ENCODE measurements at regions not wholly inside any gene's neighbourhood (a gene's known extent, or its start where the extent isn't known, plus 50 kb on each side); places are given as distances from the start of the nearest gene placed in this dataset.

DNA sequence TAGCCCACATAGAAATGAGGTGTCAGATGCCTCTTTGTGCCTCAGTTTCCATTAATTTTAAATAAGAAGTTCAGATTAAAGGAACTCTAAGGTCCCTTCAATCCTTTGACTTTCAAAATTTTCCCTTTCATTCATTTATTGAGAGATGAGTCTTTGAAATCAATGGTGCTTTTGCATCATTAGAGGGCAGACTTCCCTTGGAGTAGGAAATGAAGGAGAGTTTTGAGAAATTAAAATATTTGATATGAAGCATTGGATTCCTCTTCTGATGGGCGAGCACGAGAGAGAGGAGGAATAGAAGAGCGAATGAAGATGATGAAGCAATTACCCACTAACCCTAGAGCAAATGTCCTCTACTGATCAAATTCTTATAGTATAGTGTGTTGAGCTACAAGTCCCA lies 105.7 kb downstream of the EDN1 start:
- TF ChIP-seq SP1 (CRISPR knock-in tag; conservative IDR thresholded peaks at IDR 0.05) (no peak), ZNF138 (CRISPR knock-in tag; conservative IDR thresholded peaks at IDR 0.05) (no peak), JUN (CRISPR knock-in tag; IDR thresholded peaks at IDR 0.05) (no peak), SMAD3 (CRISPR knock-in tag; IDR thresholded peaks at IDR 0.05; ENCODE audit: borderline replicate concordance) (no peak), TCF7 (CRISPR knock-in tag; IDR thresholded peaks at IDR 0.05; ENCODE audit: low read depth) (no peak), NR2C2 (CRISPR knock-in tag; IDR thresholded peaks at IDR 0.05) (no peak), KAT7 (CRISPR knock-in tag; IDR thresholded peaks at IDR 0.05; ENCODE audit: borderline replicate concordance) (no peak), FOXP1 (CRISPR knock-in tag; IDR thresholded peaks at IDR 0.05; ENCODE audit: borderline replicate concordance) (no peak), ESRRA (CRISPR knock-in tag; IDR thresholded peaks at IDR 0.05; ENCODE audit: borderline replicate concordance) (no peak), FOXK1 (CRISPR knock-in tag; IDR thresholded peaks at IDR 0.05) (no peak)
- TF ChIP-seq, protein P1, sequence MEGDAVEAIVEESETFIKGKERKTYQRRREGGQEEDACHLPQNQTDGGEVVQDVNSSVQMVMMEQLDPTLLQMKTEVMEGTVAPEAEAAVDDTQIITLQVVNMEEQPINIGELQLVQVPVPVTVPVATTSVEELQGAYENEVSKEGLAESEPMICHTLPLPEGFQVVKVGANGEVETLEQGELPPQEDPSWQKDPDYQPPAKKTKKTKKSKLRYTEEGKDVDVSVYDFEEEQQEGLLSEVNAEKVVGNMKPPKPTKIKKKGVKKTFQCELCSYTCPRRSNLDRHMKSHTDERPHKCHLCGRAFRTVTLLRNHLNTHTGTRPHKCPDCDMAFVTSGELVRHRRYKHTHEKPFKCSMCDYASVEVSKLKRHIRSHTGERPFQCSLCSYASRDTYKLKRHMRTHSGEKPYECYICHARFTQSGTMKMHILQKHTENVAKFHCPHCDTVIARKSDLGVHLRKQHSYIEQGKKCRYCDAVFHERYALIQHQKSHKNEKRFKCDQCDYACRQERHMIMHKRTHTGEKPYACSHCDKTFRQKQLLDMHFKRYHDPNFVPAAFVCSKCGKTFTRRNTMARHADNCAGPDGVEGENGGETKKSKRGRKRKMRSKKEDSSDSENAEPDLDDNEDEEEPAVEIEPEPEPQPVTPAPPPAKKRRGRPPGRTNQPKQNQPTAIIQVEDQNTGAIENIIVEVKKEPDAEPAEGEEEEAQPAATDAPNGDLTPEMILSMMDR (IDR thresholded peaks at IDR 0.05) = no peak
- TF ChIP-seq, protein P2, sequence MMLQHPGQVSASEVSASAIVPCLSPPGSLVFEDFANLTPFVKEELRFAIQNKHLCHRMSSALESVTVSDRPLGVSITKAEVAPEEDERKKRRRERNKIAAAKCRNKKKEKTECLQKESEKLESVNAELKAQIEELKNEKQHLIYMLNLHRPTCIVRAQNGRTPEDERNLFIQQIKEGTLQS (CRISPR knock-in tag; conservative IDR thresholded peaks at IDR 0.05) = no peak
- TF ChIP-seq, protein P3, sequence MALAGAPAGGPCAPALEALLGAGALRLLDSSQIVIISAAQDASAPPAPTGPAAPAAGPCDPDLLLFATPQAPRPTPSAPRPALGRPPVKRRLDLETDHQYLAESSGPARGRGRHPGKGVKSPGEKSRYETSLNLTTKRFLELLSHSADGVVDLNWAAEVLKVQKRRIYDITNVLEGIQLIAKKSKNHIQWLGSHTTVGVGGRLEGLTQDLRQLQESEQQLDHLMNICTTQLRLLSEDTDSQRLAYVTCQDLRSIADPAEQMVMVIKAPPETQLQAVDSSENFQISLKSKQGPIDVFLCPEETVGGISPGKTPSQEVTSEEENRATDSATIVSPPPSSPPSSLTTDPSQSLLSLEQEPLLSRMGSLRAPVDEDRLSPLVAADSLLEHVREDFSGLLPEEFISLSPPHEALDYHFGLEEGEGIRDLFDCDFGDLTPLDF (CRISPR knock-in tag; IDR thresholded peaks at IDR 0.05) = no peak
